ENCODE measurements at regions not wholly inside any gene's neighbourhood (a gene's known extent, or its start where the extent isn't known, plus 50 kb on each side); places are given as distances from the start of the nearest gene placed in this dataset.
"Not testable (repeated sequence)": the region's sequence is repeated elsewhere in the genome, so short reads cannot be mapped to it uniquely, and the experiment has no call there.

- no peak for DNase-seq (ENCODE audit: low read depth in 2 of 2)
Measured at GRCh38 chr7:142440906-142441411, 183.1 kb upstream of the PRSS58 start.

- DNase-seq (ENCODE audit: low read depth in 2 of 2) = no peak
Measured at GRCh38 chr7:142440219-142440905, 182.5 kb upstream of the PRSS58 start.

GRCh38 chr7:142439739-142440138 lies 181.9 kb upstream of the PRSS58 start:
- no peak for DNase-seq (ENCODE audit: low read depth in 2 of 2)

GRCh38 chr7:142438923-142439515 lies 181.2 kb upstream of the PRSS58 start:
- no peak for DNase-seq (ENCODE audit: low read depth in 2 of 2)

GRCh38 chr7:142438235-142438922 lies 180.5 kb upstream of the PRSS58 start:
- DNase-seq (ENCODE audit: low read depth in 2 of 2) = no peak

GRCh38 chr7:142437741-142438140 lies 179.9 kb upstream of the PRSS58 start:
- DNase-seq (ENCODE audit: low read depth in 2 of 2) = no peak

- DNase-seq (ENCODE audit: low read depth in 2 of 2) = no peak
Measured at GRCh38 chr7:142436601-142437000, 178.7 kb upstream of the PRSS58 start.

GRCh38 chr7:142435606-142436005 lies 177.7 kb upstream of the PRSS58 start:
- DNase-seq (ENCODE audit: low read depth in 2 of 2) = not testable (repeated sequence)

- DNase-seq (ENCODE audit: low read depth in 2 of 2) = no peak
Measured at GRCh38 chr7:142434666-142435167, 176.9 kb upstream of the PRSS58 start.

GRCh38 chr7:142434133-142434532 lies 176.3 kb upstream of the PRSS58 start:
- not testable (repeated sequence) for DNase-seq (ENCODE audit: low read depth in 2 of 2)

GRCh38 chr7:142432377-142432776 lies 174.5 kb upstream of the PRSS58 start:
- DNase-seq (ENCODE audit: low read depth in 2 of 2) = no peak

- DNase-seq (ENCODE audit: low read depth in 2 of 2) = no peak
Measured at GRCh38 chr7:142431491-142431890, 173.6 kb upstream of the PRSS58 start.

- DNase-seq (ENCODE audit: low read depth in 2 of 2) = no peak
Measured at GRCh38 chr7:142428094-142428493, 170.2 kb upstream of the PRSS58 start.

GRCh38 chr7:142425281-142425680 lies 167.4 kb upstream of the PRSS58 start:
- DNase-seq (ENCODE audit: low read depth in 2 of 2) = no peak

GRCh38 chr7:142422621-142423020 lies 164.8 kb upstream of the PRSS58 start:
- DNase-seq (ENCODE audit: low read depth in 2 of 2) = no peak

- DNase-seq (ENCODE audit: low read depth in 2 of 2) = no peak
Measured at GRCh38 chr7:142420554-142421362, 162.9 kb upstream of the PRSS58 start.

GRCh38 chr7:142418326-142418725 lies 160.5 kb upstream of the PRSS58 start:
- no peak for DNase-seq (ENCODE audit: low read depth in 2 of 2)

- DNase-seq (ENCODE audit: low read depth in 2 of 2) = no peak
Measured at GRCh38 chr7:142414915-142415314, 157.1 kb upstream of the PRSS58 start.

GRCh38 chr7:142414135-142414534 lies 156.3 kb upstream of the PRSS58 start:
- DNase-seq (ENCODE audit: low read depth in 2 of 2) = no peak

GRCh38 chr7:142413280-142414000 lies 155.6 kb upstream of the PRSS58 start:
- DNase-seq (ENCODE audit: low read depth in 2 of 2) = no peak

GRCh38 chr7:142412551-142413193 lies 154.8 kb upstream of the PRSS58 start:
- DNase-seq (ENCODE audit: low read depth in 2 of 2) = no peak
